H1 (cell line): ENCODE measurements at regions not wholly inside any gene's neighbourhood (a gene's known extent, or its start where the extent isn't known, plus 50 kb on each side); places are given as distances from the start of the nearest gene placed in this dataset.

ENCODE experiments used
- ASH2L ChIP-seq: fragments of 200-600, 300-600 bp; sonication (generic); IDR thresholded peaks from one replicate; pipeline ENCODE4 v1.7.1; 2017; ENCODE audit warnings: low read length
- CHD2 ChIP-seq: IDR thresholded peaks from 2 replicates; pipeline ENCODE4 v1.6.1; 2012; ENCODE audit warnings: low read length, improper control_type of control experiment
- FOSL1 ChIP-seq: IDR thresholded peaks from 2 replicates; pipeline ENCODE4 v1.6.1; 2011; ENCODE audit warnings: mild to moderate bottlenecking, low read depth, low read length, moderate library complexity; ENCODE audit not compliant: insufficient read depth
- KDM4A ChIP-seq: IDR thresholded peaks from one replicate; pipeline ENCODE4 v1.7.1; 2012; ENCODE audit warnings: low read depth, mild to moderate bottlenecking, moderate library complexity, low read length, inconsistent platforms; ENCODE audit not compliant: severe bottlenecking
- KDM5A ChIP-seq: fragments of 200-600 bp; IDR thresholded peaks from 2 replicates; pipeline ENCODE4 v1.7.1; 2012; ENCODE audit warnings: mild to moderate bottlenecking, low read length, inconsistent platforms, mixed read lengths
- NRF1 ChIP-seq: IDR thresholded peaks from 2 replicates; pipeline ENCODE4 v1.6.1; 2011; ENCODE audit warnings: mild to moderate bottlenecking, low read depth, low read length, improper control_type of control experiment
- POU5F1 ChIP-seq: IDR thresholded peaks from 2 replicates; pipeline ENCODE4 v1.6.1; 2011; ENCODE audit warnings: low read depth, mild to moderate bottlenecking, low read length, moderate library complexity
- SIRT6 ChIP-seq: IDR thresholded peaks from one replicate; pipeline ENCODE4 v1.7.1; 2012; ENCODE audit warnings: low read length, inconsistent platforms
- SRF ChIP-seq: IDR thresholded peaks from 2 replicates; pipeline ENCODE4 v1.6.1; 2011; ENCODE audit warnings: mild to moderate bottlenecking, low read depth, low read length, moderate library complexity
- TBP ChIP-seq: IDR thresholded peaks from 2 replicates; pipeline ENCODE4 v1.6.1; 2011; ENCODE audit warnings: low read depth, low read length, improper control_type of control experiment
- USF2 ChIP-seq: IDR thresholded peaks from 2 replicates; pipeline ENCODE4 v1.6.1; 2011; ENCODE audit warnings: low read length, improper control_type of control experiment
- TF ChIP-seq, protein P1 (sequence below): fragments of 300-600 bp; sonication (generic); IDR thresholded peaks from 2 replicates; pipeline ENCODE4 v1.7.1; 2012; ENCODE audit warnings: low read length, moderate library complexity, mild to moderate bottlenecking, inconsistent platforms; ENCODE audit not compliant: insufficient replicate concordance

GRCh38 chr3:83823095-83823494 lies 1135.7 kb upstream of the CADM2 start (continued):
- TF ChIP-seq, protein P1, sequence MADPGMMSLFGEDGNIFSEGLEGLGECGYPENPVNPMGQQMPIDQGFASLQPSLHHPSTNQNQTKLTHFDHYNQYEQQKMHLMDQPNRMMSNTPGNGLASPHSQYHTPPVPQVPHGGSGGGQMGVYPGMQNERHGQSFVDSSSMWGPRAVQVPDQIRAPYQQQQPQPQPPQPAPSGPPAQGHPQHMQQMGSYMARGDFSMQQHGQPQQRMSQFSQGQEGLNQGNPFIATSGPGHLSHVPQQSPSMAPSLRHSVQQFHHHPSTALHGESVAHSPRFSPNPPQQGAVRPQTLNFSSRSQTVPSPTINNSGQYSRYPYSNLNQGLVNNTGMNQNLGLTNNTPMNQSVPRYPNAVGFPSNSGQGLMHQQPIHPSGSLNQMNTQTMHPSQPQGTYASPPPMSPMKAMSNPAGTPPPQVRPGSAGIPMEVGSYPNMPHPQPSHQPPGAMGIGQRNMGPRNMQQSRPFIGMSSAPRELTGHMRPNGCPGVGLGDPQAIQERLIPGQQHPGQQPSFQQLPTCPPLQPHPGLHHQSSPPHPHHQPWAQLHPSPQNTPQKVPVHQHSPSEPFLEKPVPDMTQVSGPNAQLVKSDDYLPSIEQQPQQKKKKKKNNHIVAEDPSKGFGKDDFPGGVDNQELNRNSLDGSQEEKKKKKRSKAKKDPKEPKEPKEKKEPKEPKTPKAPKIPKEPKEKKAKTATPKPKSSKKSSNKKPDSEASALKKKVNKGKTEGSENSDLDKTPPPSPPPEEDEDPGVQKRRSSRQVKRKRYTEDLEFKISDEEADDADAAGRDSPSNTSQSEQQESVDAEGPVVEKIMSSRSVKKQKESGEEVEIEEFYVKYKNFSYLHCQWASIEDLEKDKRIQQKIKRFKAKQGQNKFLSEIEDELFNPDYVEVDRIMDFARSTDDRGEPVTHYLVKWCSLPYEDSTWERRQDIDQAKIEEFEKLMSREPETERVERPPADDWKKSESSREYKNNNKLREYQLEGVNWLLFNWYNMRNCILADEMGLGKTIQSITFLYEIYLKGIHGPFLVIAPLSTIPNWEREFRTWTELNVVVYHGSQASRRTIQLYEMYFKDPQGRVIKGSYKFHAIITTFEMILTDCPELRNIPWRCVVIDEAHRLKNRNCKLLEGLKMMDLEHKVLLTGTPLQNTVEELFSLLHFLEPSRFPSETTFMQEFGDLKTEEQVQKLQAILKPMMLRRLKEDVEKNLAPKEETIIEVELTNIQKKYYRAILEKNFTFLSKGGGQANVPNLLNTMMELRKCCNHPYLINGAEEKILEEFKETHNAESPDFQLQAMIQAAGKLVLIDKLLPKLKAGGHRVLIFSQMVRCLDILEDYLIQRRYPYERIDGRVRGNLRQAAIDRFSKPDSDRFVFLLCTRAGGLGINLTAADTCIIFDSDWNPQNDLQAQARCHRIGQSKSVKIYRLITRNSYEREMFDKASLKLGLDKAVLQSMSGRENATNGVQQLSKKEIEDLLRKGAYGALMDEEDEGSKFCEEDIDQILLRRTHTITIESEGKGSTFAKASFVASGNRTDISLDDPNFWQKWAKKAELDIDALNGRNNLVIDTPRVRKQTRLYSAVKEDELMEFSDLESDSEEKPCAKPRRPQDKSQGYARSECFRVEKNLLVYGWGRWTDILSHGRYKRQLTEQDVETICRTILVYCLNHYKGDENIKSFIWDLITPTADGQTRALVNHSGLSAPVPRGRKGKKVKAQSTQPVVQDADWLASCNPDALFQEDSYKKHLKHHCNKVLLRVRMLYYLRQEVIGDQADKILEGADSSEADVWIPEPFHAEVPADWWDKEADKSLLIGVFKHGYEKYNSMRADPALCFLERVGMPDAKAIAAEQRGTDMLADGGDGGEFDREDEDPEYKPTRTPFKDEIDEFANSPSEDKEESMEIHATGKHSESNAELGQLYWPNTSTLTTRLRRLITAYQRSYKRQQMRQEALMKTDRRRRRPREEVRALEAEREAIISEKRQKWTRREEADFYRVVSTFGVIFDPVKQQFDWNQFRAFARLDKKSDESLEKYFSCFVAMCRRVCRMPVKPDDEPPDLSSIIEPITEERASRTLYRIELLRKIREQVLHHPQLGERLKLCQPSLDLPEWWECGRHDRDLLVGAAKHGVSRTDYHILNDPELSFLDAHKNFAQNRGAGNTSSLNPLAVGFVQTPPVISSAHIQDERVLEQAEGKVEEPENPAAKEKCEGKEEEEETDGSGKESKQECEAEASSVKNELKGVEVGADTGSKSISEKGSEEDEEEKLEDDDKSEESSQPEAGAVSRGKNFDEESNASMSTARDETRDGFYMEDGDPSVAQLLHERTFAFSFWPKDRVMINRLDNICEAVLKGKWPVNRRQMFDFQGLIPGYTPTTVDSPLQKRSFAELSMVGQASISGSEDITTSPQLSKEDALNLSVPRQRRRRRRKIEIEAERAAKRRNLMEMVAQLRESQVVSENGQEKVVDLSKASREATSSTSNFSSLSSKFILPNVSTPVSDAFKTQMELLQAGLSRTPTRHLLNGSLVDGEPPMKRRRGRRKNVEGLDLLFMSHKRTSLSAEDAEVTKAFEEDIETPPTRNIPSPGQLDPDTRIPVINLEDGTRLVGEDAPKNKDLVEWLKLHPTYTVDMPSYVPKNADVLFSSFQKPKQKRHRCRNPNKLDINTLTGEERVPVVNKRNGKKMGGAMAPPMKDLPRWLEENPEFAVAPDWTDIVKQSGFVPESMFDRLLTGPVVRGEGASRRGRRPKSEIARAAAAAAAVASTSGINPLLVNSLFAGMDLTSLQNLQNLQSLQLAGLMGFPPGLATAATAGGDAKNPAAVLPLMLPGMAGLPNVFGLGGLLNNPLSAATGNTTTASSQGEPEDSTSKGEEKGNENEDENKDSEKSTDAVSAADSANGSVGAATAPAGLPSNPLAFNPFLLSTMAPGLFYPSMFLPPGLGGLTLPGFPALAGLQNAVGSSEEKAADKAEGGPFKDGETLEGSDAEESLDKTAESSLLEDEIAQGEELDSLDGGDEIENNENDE, result no peak
- no peak for TF ChIP-seq USF2
- TF ChIP-seq FOSL1, result no peak
- no peak for TF ChIP-seq KDM5A
- TF ChIP-seq POU5F1, result no peak
- TF ChIP-seq KDM4A, result no peak
- no peak for TF ChIP-seq NRF1
- no peak for TF ChIP-seq ASH2L
- no peak for TF ChIP-seq TBP
- no peak for TF ChIP-seq CHD2
- TF ChIP-seq SRF, result no peak
- TF ChIP-seq SIRT6, result no peak
